ENCODE measurements at regions not wholly inside any gene's neighbourhood (a gene's known extent, or its start where the extent isn't known, plus 50 kb on each side); places are given as distances from the start of the nearest gene placed in this dataset.

DNA sequence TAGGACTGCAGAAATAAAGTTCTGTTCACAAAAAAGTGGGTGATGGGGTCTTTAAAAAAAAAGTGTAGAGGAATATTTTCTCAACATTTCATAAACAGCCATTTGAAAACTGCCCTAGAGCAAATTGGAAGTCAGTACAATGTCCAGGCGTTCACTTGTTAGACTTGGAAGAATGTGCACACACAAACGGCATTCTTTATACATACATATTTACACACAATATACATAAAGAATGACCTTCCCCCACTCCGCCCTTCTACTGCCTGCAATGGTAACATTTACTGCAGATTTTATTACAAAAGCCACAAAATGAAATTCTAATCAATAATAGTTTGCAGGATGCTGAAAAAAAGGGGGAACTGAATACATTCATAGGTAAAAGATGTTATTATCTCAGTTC, 103.4 kb upstream of the TOX3 start:
- ChIA-PET CTCF (ENCODE audit: low intra/inter-chr PET ratio) (no interaction called here), POLR2A (no interaction called here)
- FAIRE-seq (no peak), ATAC-seq (no peak), DNase-seq (ENCODE audit: extremely low read depth in 1 of 4, low spot score in 3 of 4) (no peak)
- H4K20me1 ChIP-seq (replicated peaks; ENCODE audit: control insufficient read depth, insufficient read depth, low read length), result no peaks in the 10 kb centered on the region
- WGBS (ENCODE audit: insufficient coverage, low coverage, missing lambda C conversion rate), result 5% methylated on average over 3 of the region's 3 CpGs
- H3K27ac ChIP-seq (ENCODE audit: extremely low read depth, low read depth, low read length), result no peak overlapping the region
- peaks cover 5% of the 10 kb centered on the region; the same call in 1 of the 2 replicates for H3K9me3 ChIP-seq (replicated peaks; ENCODE audit: control insufficient read depth, insufficient read depth, low read depth, low read length)
- no peak overlapping the region for H3K4me2 ChIP-seq (ENCODE audit: insufficient read depth, low read length)
- H3K27me3 ChIP-seq (ENCODE audit: control insufficient read depth in 2 of 2, insufficient read depth in 2 of 2, low read length in 2 of 2), result no peaks in the 10 kb centered on the region
- H3K4me1 ChIP-seq (replicated peaks in 1 of 2; ENCODE audit: control insufficient read depth in 2 of 2, insufficient read depth in 2 of 2, low read length in 2 of 2), result no peaks in the 10 kb centered on the region
- H3K9me1 ChIP-seq (ENCODE audit: control insufficient read depth, insufficient read depth, low read length), result no peaks in the 10 kb centered on the region
- no peak overlapping the region for H3K4me3 ChIP-seq
- intact Hi-C loops (cut with micrococcal nuclease), result no loop called here
- TF ChIP-seq HNRNPUL1 (IDR thresholded peaks at IDR 0.05; ENCODE audit: low read length), result no peak
- TF ChIP-seq SMAD3 (CRISPR knock-in tag; conservative IDR thresholded peaks at IDR 0.05), result no peak
- TF ChIP-seq PHF20 (IDR thresholded peaks at IDR 0.05; ENCODE audit: partially characterized antibody), result no peak
- no peak for TF ChIP-seq ETV5 (CRISPR knock-in tag; IDR thresholded peaks at IDR 0.05; ENCODE audit: low read depth)
- TF ChIP-seq, protein P1, sequence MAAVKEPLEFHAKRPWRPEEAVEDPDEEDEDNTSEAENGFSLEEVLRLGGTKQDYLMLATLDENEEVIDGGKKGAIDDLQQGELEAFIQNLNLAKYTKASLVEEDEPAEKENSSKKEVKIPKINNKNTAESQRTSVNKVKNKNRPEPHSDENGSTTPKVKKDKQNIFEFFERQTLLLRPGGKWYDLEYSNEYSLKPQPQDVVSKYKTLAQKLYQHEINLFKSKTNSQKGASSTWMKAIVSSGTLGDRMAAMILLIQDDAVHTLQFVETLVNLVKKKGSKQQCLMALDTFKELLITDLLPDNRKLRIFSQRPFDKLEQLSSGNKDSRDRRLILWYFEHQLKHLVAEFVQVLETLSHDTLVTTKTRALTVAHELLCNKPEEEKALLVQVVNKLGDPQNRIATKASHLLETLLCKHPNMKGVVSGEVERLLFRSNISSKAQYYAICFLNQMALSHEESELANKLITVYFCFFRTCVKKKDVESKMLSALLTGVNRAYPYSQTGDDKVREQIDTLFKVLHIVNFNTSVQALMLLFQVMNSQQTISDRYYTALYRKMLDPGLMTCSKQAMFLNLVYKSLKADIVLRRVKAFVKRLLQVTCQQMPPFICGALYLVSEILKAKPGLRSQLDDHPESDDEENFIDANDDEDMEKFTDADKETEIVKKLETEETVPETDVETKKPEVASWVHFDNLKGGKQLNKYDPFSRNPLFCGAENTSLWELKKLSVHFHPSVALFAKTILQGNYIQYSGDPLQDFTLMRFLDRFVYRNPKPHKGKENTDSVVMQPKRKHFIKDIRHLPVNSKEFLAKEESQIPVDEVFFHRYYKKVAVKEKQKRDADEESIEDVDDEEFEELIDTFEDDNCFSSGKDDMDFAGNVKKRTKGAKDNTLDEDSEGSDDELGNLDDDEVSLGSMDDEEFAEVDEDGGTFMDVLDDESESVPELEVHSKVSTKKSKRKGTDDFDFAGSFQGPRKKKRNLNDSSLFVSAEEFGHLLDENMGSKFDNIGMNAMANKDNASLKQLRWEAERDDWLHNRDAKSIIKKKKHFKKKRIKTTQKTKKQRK (IDR thresholded peaks at IDR 0.05; ENCODE audit: borderline replicate concordance, low read depth, low read length), result no peak
- no peak for TF ChIP-seq ZBTB8A (IDR thresholded peaks at IDR 0.05; ENCODE audit: partially characterized antibody)
- no peak for TF ChIP-seq IFI16 (CRISPR knock-in tag; IDR thresholded peaks at IDR 0.05)
- TF ChIP-seq HDGF (IDR thresholded peaks at IDR 0.05), result no peak
- TF ChIP-seq ATF7 (IDR thresholded peaks at IDR 0.05), result no peak
- H3K36me3 ChIP-seq (ENCODE audit: control insufficient read depth, insufficient read depth, low read length), result no peaks in the 10 kb centered on the region
- no TSS peak for BruUV-seq (replicated peaks)
- no peak overlapping the region for H2AFZ ChIP-seq (ENCODE audit: low read depth, low read length)
- in situ Hi-C loops (cut with MboI), result no loop called here
- no peaks in the 10 kb centered on the region for H3K79me2 ChIP-seq (ENCODE audit: control insufficient read depth, insufficient read depth, low read length)
- H3K9ac ChIP-seq (ENCODE audit: insufficient read depth in 1 of 2, low read depth in 2 of 2, low read length in 2 of 2), result no peak overlapping the region
